GM21381 (cell line): ENCODE measurements at regions not wholly inside any gene's neighbourhood (a gene's known extent, or its start where the extent isn't known, plus 50 kb on each side); places are given as distances from the start of the nearest gene placed in this dataset.
A peak's percentile ranks its signal among the peaks of the same experiment; 100 is the strongest.
"Not testable (repeated sequence)": the region's sequence is repeated elsewhere in the genome, so short reads cannot be mapped to it uniquely, and the experiment has no call there.

Experiments used
- ATAC-seq: cut with Tn5 transposase; IDR thresholded peaks from one replicate; pipeline ENCODE4 v1.9.1; 2021; ENCODE audit warnings: mild to moderate bottlenecking, moderate library complexity; ENCODE audit not compliant: unreplicated experiment

DNA sequence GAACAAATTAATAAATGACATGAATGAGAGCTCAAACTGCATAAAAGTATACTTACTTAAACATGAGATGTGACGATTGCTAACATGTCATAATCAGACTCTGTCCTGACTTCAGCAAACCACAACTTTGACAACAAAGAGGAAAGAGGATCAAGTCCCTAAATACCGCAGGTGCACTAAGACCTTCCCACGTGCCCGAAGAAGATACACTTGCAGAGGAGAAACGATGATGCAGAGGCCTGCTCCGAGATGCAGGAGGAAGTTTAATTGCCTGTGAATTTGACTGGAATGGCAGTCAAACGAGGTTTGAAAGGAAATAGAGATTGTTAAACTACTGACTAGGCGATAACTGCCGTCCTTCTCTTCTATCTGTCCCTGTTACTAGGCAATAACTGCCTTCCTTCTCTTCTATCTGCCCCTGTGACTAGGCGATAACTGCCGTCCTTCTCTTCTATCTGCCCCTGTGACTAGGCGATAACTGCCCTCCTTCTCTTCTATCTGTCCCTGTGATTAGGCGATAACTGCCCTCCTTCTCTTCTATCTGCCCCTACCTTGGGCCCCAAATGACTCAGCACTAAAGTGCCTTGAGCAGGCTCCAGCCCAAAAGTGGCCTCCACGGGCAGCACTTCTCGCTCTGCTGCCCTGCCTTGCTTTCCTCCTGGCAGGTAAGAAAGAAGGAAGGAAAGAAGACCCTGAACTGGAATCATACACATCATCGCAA is 2226.0 kb upstream of the DEFB115 start:
- not testable (repeated sequence) for ATAC-seq

- ATAC-seq, result not testable (repeated sequence)
These were observed 2213.2 kb upstream of the DEFB115 start for GRCh38 chr20:29044239-29044638.

DNA sequence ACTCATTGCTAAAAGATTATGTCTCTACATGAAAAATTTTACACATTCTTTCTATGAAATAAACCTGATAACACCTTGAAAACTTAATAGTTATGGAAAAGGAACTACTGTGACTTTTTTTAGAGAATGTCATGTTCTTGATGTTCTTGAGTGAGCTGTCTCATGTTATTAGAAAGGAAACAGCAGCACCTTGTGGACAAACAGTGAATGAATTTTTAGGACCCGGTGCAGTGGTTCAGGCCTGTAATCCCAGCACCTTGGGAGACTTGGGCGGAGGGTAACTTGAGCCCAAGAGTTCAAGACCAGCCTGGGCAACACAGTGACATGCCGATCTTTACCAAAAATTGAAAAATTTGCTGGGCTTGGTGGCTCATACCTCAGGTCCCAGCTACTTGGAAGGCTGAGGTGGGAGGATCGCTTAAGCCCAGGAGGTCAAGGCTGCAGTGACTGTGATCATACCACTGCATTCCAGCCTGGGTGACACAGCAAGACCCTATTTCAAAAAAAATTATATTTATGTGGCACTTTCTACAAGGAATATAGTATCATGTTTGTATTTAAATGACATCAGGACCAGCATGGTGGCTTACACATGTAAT is 2207.4 kb upstream of the DEFB115 start:
- ATAC-seq, result not testable (repeated sequence)

- ATAC-seq, result not testable (repeated sequence)
These were observed 2199.5 kb upstream of the DEFB115 start for GRCh38 chr20:29057866-29058484.

- not testable (repeated sequence) for ATAC-seq
These were observed 2195.0 kb upstream of the DEFB115 start for GRCh38 chr20:29062451-29062850.

DNA sequence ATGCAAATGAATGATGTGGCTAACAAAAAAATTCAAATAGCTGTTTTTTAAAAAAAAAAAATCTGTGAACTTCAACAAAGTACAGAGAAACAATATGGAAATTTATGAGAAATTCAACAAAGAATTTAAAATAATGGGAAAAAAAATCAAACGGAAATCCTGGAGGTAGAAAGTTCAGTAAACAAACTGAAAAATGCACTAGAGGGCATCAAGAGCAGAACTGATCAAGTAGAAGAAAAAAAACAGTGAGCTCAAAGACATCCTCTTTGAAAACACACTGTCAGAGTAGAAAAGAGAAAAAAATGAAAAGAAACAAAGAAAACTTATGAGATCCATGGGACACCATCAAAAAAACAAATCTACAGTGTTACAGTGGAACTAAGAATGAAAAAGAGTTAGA is 2191.1 kb upstream of the DEFB115 start:
- not testable (repeated sequence) for ATAC-seq

DNA sequence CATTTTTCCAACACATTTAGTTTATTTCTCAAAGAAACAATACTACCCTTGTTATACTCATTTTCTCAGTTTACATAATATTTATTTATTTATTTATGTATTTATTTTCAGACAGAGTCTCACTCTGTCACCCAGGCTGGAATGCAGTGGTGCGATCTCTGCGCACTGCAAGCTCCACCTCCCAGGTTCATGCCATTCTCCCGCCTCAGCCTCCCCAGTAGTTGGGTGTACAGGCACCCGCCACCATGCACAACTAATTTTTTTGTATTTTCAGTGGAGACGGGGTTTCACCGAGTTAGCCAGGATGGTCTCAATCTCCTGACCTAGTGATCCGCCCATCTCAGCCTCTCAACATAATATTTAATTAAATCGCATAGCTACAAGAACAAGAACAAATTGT is 2183.8 kb upstream of the DEFB115 start:
- not testable (repeated sequence) for ATAC-seq

DNA sequence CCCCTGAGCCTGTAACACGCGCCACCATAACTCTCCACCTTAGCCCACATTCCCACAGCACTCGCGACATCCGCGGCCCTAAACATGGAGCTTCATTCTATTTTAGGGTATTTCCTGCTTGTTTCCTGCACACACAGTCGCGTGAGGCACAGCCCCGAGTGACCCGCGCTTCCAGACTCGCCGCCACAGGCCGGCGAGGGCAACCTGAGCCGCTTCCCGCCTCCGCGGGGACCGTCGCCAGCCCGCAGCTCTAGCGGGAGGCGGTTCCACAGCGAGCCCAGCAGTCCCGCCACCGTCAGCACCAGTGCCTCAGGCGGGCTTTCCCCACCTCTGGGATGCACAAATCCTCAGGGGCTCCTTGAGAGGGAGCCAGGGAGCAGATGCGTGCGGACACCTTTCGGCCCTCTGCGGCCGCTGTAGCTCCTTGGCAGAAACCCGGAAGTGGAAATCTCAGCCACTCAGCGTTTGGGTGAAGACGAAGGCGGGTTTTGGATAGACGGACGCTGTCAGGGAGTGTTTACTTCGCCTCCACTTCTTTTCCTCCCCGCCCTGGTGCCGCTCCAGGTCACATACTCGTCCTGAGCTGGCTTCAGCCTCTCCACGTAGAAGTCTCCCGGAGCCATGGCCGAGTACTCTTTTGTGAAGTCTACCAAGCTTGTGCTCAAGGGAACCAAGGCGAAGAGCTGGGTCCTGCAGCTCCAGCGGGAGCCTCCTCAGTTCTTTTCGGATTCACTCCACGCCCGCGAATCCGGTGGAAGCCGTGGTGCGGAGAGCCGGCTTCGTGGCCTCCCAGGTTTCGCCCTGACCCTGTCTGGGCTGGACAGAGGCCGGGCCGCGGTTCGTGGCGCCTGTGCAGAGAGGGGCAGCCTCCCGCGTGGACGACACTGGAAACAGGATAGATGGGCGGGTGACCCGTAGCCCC is 2177.4 kb upstream of the DEFB115 start:
- peak; percentile 90 for ATAC-seq

DNA sequence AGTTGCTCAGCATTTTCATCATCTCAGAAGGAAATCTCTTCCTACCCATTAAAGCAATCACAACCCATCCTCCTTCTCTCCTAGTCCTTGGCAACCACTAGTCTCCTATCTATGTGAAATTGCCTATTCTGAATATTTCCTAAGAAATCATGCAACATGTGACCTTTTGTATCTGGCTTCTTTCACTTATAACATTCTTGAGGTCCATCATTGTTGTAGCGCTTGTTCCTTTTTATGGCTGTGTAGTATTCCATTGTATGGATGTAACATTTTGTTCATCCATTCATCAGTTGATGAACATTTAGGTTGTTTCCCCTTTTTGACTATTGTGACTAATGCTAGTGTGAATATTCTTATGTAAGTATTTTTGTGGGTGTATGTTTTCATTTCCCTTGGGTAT is 2175.8 kb upstream of the DEFB115 start:
- not testable (repeated sequence) for ATAC-seq

GRCh38 chr20:29085625-29086024 is 2171.8 kb upstream of the DEFB115 start:
- no peak for ATAC-seq

- ATAC-seq, result not testable (repeated sequence)
These were observed 2171.2 kb upstream of the DEFB115 start for GRCh38 chr20:29086145-29086718.

- ATAC-seq, result no peak
These were observed 2170.5 kb upstream of the DEFB115 start for GRCh38 chr20:29086938-29087337.

GRCh38 chr20:29087887-29088286 is 2169.6 kb upstream of the DEFB115 start:
- not testable (repeated sequence) for ATAC-seq

DNA sequence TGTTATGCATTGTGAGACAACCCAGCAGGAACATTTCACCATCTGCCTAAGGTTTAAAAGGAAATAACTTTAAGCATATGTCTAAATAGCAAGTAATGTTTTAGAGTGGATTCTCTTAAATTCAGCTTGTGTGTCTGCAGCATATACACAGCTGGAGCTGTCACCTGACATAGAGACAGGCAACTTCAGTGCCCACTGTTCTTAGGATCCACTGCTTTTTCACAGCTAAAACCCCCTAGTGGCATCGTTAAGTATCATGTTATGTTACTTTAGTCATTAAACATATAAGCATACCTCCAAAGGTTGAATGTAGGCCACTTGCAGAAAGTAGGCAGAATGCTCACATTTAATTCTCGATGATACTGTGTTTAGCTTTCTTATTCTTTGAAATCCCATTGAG is 2169.0 kb upstream of the DEFB115 start:
- ATAC-seq, result not testable (repeated sequence)

- not testable (repeated sequence) for ATAC-seq
These were observed 2168.1 kb upstream of the DEFB115 start for GRCh38 chr20:29089409-29089808.

DNA sequence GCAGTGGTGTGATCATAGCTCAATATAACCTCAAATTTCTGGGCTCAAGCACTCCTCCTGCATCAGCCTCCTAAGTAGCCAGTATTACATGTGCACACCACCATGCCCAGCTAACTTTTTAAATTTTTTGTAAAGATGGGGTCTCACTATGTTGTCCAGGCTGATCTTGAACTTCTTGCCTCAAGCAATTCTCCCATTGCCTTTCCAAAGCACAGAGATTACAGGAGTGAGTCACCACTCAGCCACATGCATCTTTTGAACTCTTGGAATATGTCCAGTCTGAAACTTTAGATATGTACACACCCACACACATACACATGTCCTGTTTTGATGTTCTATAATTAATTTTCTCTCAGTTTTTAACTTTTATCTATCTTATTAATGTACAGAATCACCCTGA is 2163.5 kb upstream of the DEFB115 start:
- not testable (repeated sequence) for ATAC-seq

DNA sequence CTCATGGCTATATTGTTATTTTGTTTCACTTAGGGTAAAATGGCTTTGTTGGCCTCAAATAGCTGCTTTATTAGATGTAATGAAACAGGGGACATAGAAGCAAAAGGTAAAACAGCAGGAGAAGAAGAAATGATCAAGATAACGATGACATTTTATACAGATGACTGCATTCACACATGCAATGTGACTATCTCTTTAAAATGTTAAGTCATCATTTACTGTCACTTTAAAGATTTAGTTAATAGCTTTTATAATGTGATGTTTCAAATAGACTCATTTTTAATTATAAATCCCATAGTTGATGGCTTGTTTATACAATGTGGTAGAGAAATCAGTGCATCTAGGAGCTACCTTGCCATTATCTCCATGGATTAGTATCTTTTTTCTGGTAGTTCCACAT is 2160.8 kb upstream of the DEFB115 start:
- not testable (repeated sequence) for ATAC-seq

- ATAC-seq, result not testable (repeated sequence)
These were observed 2149.6 kb upstream of the DEFB115 start for GRCh38 chr20:29107884-29108283.

- not testable (repeated sequence) for ATAC-seq
These were observed 2148.1 kb upstream of the DEFB115 start for GRCh38 chr20:29109386-29109785.

- not testable (repeated sequence) for ATAC-seq
These were observed 2142.4 kb upstream of the DEFB115 start for GRCh38 chr20:29115097-29115496.

GRCh38 chr20:29119141-29119540 is 2138.3 kb upstream of the DEFB115 start:
- ATAC-seq, result no peak
